Astrocyte (in vitro differentiated cells and primary cell): ENCODE measurements at regions not wholly inside any gene's neighbourhood (a gene's known extent, or its start where the extent isn't known, plus 50 kb on each side); places are given as distances from the start of the nearest gene placed in this dataset.

Experiments used
- EZH2 ChIP-seq: IDR thresholded peaks from 2 replicates; pipeline ENCODE4 v1.6.1; 2012; ENCODE audit warnings: mild to moderate bottlenecking, low read length, inconsistent platforms; ENCODE audit not compliant: insufficient read depth
- TF ChIP-seq, protein P1 (sequence below): IDR thresholded peaks from 2 replicates; pipeline ENCODE4 v1.5.1; 2011; ENCODE audit warnings: low read depth, mild to moderate bottlenecking, inconsistent platforms, low read length, moderate library complexity; ENCODE audit not compliant: insufficient read depth

DNA sequence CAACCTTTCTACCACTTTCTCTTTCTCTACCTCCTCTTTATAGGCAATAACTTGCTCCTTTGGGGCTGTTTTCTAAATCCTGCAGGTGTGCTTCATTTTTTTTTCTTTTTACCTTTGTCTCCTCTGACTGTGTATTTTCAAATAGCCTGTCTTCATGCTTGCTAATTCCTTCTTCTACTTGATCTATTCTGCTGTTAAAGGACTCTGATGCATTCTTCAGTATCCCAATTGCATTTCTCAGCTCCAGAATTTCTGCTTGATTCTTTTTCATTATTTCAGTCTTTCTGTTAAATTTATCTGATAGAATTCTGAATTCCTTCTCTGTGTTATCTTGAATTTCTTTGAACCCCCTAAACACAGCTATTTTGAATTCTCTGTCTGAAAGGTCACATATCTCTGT, 67.7 kb upstream of the IL2 start:
- TF ChIP-seq, protein P1, sequence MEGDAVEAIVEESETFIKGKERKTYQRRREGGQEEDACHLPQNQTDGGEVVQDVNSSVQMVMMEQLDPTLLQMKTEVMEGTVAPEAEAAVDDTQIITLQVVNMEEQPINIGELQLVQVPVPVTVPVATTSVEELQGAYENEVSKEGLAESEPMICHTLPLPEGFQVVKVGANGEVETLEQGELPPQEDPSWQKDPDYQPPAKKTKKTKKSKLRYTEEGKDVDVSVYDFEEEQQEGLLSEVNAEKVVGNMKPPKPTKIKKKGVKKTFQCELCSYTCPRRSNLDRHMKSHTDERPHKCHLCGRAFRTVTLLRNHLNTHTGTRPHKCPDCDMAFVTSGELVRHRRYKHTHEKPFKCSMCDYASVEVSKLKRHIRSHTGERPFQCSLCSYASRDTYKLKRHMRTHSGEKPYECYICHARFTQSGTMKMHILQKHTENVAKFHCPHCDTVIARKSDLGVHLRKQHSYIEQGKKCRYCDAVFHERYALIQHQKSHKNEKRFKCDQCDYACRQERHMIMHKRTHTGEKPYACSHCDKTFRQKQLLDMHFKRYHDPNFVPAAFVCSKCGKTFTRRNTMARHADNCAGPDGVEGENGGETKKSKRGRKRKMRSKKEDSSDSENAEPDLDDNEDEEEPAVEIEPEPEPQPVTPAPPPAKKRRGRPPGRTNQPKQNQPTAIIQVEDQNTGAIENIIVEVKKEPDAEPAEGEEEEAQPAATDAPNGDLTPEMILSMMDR: no peak
- TF ChIP-seq EZH2: no peak
